Breast epithelium (tissue), 3 donors: ENCODE measurements at regions not wholly inside any gene's neighbourhood (a gene's known extent, or its start where the extent isn't known, plus 50 kb on each side); places are given as distances from the start of the nearest gene placed in this dataset.

Source experiments
- CTCF ChIP-seq, 3 donors: fragments of 450-650 bp; IDR thresholded peaks; one replicate each; pipeline ENCODE4 v1.5.1; 2016 to 2017; ENCODE audit warnings: antibody characterized with exemption in 3 of 3, mild to moderate bottlenecking in 3 of 3, moderate library complexity in 3 of 3
- POLR2A ChIP-seq: fragments of 450-650 bp; IDR thresholded peaks from one replicate; pipeline ENCODE4 v1.6.1; 2016; ENCODE audit warnings: antibody characterized with exemption, mild to moderate bottlenecking, moderate library complexity

GRCh38 chr16:79725051-79725450 lies 124.5 kb upstream of the MAF start:
- TF ChIP-seq CTCF (IDR thresholded peaks at IDR 0.05), result no peak
- TF ChIP-seq POLR2A, result no peak
